ENCODE measurements at regions not wholly inside any gene's neighbourhood (a gene's known extent, or its start where the extent isn't known, plus 50 kb on each side); places are given as distances from the start of the nearest gene placed in this dataset.

DNA sequence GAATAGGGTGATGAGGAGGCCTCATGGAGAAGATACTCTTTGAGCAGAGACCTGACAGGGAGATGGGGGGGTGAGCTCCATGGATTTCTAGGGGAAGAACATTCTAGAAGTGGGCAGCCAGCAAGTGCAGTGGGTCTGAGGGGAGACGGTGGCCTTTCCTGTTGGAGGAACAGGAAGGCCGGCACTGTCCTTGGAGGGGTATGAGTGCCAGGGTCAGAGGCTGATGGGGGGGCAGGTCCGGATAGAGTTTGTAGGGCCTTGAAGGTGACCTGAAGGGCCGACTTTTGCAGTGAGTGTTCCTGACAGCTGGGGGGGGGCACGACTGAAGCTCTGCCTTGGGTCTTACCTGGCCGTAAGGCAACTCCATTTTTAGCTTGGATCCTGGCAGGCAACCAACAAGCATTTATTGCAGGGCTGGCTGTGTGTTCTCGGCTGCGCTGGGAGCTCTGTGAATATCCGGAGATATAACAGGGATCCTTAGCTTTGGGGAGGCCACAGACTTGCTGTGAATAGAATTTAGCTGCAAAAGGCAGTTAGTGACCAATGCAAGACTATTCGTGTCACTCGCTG is 130.6 kb downstream of the MRPS6 start:
- no peaks in the 10 kb centered on the region for H3K79me2 ChIP-seq (ENCODE audit: control insufficient read depth, insufficient read depth, low read length)
- no peak overlapping the region for H3K18ac ChIP-seq (ENCODE audit: low read length)
- no peak overlapping the region for H2BK5ac ChIP-seq (ENCODE audit: low read length)
- no peak overlapping the region for H3K9ac ChIP-seq (ENCODE audit: low read length)
- no peaks in the 10 kb centered on the region for H3K79me1 ChIP-seq (ENCODE audit: low read length)
- H2BK120ac ChIP-seq (ENCODE audit: low read depth, low read length), result no peak overlapping the region
- no peak overlapping the region for H3K4ac ChIP-seq (ENCODE audit: low read depth, low read length)
- H3K4me3 ChIP-seq (ENCODE audit: low read length), result no peak overlapping the region
- no peaks in the 10 kb centered on the region for H3K4me1 ChIP-seq (ENCODE audit: control insufficient read depth, low read depth, low read length)
- WGBS (ENCODE audit: extremely low coverage, insufficient coverage, low lambda C conversion rate), result no CpG with 5 or more reads among the region's 11 CpGs
- H4K8ac ChIP-seq (ENCODE audit: low read depth, low read length), result no peak overlapping the region
- no peak overlapping the region for H3K27ac ChIP-seq (ENCODE audit: low read depth, low read length)
- H3K4me2 ChIP-seq (ENCODE audit: low read length), result no peak overlapping the region
- no peak overlapping the region for H3K23ac ChIP-seq (ENCODE audit: low read length)
- no peak overlapping the region for H2BK15ac ChIP-seq (replicated peaks; ENCODE audit: low read depth)
- DNase-seq, result no peak
- no peak overlapping the region for H4K5ac ChIP-seq (ENCODE audit: low read length)
- H3K36me3 ChIP-seq (ENCODE audit: control insufficient read depth, insufficient read depth, low read length), result no peaks in the 10 kb centered on the region
- H3K27me3 ChIP-seq (ENCODE audit: insufficient read depth, low read length, poor library complexity), result no peaks in the 10 kb centered on the region
- no peak overlapping the region for H2AK5ac ChIP-seq (ENCODE audit: low read length)
- peak overlapping the region; percentile 44 for H3K56ac ChIP-seq (ENCODE audit: low read length)

DNA sequence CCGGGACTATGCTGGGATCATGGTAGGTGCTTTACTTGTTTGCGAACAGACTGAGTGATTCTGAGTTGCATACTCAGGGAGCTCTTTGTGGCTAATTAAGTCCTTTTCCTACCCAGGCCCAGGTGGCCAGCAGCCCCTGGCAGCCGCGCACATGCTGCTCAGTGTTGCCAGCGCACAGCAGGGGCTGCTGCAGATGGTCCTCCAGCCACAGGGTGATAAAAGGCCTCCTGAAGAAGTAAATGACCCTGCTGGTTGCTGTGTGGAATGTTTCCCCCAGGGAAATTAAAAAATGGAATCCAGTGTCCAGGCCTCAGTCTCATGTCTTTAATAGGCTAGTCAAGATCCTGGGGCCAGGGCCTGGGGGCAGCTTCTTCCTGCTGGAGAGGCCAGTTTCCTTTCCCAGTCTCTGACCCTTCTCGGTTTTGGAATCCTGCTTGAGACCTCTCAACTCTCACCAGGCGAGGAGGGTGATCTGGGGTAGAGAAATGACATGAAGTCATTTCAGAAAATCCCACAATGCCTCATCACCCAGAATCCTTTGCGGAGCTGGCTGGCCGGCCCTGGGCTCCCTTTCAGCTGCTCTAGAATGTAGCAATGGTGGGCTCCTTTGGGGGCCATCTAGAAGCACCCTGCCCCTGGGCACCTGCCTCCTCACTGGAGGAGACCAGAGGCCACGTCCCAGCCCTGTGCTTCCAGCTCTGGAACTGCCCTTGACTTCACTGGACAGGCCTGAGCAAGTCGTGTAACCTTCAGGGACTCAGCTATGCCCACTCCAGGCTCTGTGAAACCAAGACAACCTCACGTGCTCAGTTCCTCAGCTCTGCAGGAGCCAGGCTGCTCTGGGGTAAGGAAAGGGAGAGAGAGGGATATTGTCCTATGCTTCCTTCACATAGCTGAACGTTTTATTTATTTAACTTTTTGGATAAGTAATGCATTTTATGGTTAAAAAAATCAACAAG is 131.4 kb downstream of the MRPS6 start:
- Histone ChIP-seq H2BK15ac (replicated peaks; ENCODE audit: low read depth) (no peak overlapping the region), H3K4ac (ENCODE audit: low read depth, low read length) (no peak overlapping the region), H3K4me1 (ENCODE audit: control insufficient read depth, low read depth, low read length) (no peaks in the 10 kb centered on the region), H4K5ac (ENCODE audit: low read length) (no peak overlapping the region), H3K79me1 (ENCODE audit: low read length) (no peaks in the 10 kb centered on the region), H3K4me2 (ENCODE audit: low read length) (no peak overlapping the region), H3K9ac (ENCODE audit: low read length) (no peak overlapping the region), H3K79me2 (ENCODE audit: control insufficient read depth, insufficient read depth, low read length) (no peaks in the 10 kb centered on the region), H3K23ac (ENCODE audit: low read length) (no peak overlapping the region), H2BK5ac (ENCODE audit: low read length) (no peak overlapping the region), H3K18ac (ENCODE audit: low read length) (peak overlapping the region; percentile 3), H3K56ac (ENCODE audit: low read length) (no peak overlapping the region), H3K27me3 (ENCODE audit: insufficient read depth, low read length, poor library complexity) (no peaks in the 10 kb centered on the region), H3K27ac (ENCODE audit: low read depth, low read length) (no peak overlapping the region), H3K36me3 (ENCODE audit: control insufficient read depth, insufficient read depth, low read length) (no peaks in the 10 kb centered on the region), H2AK5ac (ENCODE audit: low read length) (no peak overlapping the region), H3K4me3 (ENCODE audit: low read length) (no peak overlapping the region), H2BK120ac (ENCODE audit: low read depth, low read length) (no peak overlapping the region), H4K8ac (ENCODE audit: low read depth, low read length) (no peak overlapping the region)
- no CpG with 5 or more reads among the region's 13 CpGs for WGBS (ENCODE audit: extremely low coverage, insufficient coverage, low lambda C conversion rate)
- no peak for DNase-seq

DNA sequence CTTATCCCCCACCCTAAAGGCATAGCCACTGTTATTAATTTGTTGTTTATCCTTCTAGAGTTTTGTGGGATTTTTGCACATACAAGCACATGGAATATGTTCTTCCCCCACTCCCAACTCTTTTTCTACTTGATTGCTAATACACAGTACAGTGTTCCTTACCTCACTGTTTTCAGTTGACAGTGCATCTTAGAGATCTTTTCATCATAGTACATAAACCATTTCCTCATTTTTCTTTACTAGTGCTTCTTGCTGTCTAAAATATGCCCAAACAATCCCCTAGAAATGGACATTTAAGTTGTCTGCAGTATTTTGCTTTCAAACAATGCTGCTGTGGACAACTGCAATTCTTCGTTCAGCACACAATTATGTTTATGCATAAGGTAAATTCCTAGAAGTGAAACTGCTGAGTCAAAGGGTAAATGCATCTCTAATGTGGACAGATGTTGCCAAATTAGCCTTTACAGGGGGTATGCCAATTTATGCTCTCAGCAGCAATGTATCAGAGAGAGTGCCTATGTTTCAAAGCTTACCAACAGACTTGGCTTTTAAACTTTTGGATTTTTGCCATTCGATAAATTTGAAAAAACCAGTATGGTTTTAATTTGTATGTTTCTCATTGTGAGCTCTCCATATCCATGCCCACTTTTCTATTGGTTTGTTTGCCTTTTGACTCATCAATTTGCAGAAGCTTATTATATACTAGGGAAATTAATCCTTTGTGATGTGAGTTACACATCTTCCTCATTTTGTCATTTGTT is 132.6 kb downstream of the MRPS6 start:
- Histone ChIP-seq H3K27ac (ENCODE audit: low read depth, low read length) (no peak overlapping the region), H4K5ac (ENCODE audit: low read length) (no peak overlapping the region)
- WGBS (ENCODE audit: extremely low coverage, insufficient coverage, low lambda C conversion rate), result no CpG with 5 or more reads among the region's 2 CpGs

DNA sequence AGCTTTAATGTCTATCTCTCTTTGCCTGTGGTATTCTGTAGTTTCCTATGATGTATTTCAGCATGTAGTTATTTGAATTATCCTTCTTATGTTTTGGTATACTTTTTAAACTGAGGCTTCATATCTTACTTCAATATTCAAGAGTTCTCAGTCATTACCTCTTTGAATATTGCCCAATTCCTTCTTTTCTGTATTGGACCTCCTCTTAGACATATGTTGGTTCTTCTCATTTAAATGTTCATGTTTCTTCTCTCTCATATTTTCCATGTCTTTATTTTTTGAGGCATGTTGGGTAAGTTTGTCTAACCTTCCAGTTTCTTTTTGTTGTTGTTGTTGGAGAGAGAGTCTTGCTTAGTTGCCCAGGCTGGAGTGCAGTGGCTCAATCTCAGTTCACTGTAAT is 140.6 kb downstream of the MRPS6 start:
- Histone ChIP-seq H3K4ac (ENCODE audit: low read depth, low read length) (no peak overlapping the region), H2BK15ac (replicated peaks; ENCODE audit: low read depth) (no peak overlapping the region), H2BK5ac (ENCODE audit: low read length) (no peak overlapping the region)

More for the DNA sequence above, 132.6 kb downstream of the MRPS6 start:
- Histone ChIP-seq H2AK5ac (ENCODE audit: low read length) (no peak overlapping the region), H3K4me1 (ENCODE audit: control insufficient read depth, low read depth, low read length) (no peaks in the 10 kb centered on the region), H3K79me1 (ENCODE audit: low read length) (no peaks in the 10 kb centered on the region), H3K56ac (ENCODE audit: low read length) (no peak overlapping the region), H3K27me3 (ENCODE audit: insufficient read depth, low read length, poor library complexity) (no peaks in the 10 kb centered on the region), H3K4ac (ENCODE audit: low read depth, low read length) (no peak overlapping the region), H2BK5ac (ENCODE audit: low read length) (no peak overlapping the region), H3K18ac (ENCODE audit: low read length) (no peak overlapping the region), H3K4me2 (ENCODE audit: low read length) (no peak overlapping the region), H3K36me3 (ENCODE audit: control insufficient read depth, insufficient read depth, low read length) (no peaks in the 10 kb centered on the region), H3K9ac (ENCODE audit: low read length) (no peak overlapping the region), H3K79me2 (ENCODE audit: control insufficient read depth, insufficient read depth, low read length) (no peaks in the 10 kb centered on the region), H2BK120ac (ENCODE audit: low read depth, low read length) (no peak overlapping the region), H2BK15ac (replicated peaks; ENCODE audit: low read depth) (no peak overlapping the region), H3K23ac (ENCODE audit: low read length) (no peak overlapping the region), H3K4me3 (ENCODE audit: low read length) (no peak overlapping the region), H4K8ac (ENCODE audit: low read depth, low read length) (no peak overlapping the region)
- no peak for DNase-seq

DNA sequence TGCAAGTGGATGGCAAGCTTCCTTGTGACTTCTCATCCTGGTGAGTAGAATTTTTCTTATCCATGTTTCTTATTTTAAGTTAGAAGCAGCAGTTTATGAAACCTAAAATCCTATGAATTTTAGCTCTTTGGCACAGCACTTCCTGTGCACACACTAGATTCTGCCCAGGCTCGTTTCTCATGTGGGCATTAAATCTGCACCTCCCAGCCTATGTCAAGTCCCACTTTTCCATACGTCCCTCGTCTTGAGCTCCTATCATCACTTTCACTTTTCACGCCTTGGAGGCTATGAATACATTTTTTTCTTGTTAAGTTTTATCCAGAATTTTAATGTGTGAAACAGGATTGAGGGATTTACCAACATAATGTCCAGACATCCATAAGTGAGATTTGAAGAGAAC is 142.1 kb downstream of the MRPS6 start:
- Histone ChIP-seq H4K8ac (ENCODE audit: low read depth, low read length) (no peak overlapping the region), H3K27me3 (ENCODE audit: insufficient read depth, low read length, poor library complexity) (no peaks in the 10 kb centered on the region), H2BK120ac (ENCODE audit: low read depth, low read length) (no peak overlapping the region), H3K36me3 (ENCODE audit: control insufficient read depth, insufficient read depth, low read length) (no peaks in the 10 kb centered on the region), H3K9ac (ENCODE audit: low read length) (no peak overlapping the region), H2BK15ac (replicated peaks; ENCODE audit: low read depth) (no peak overlapping the region), H3K23ac (ENCODE audit: low read length) (no peak overlapping the region), H3K4ac (ENCODE audit: low read depth, low read length) (no peak overlapping the region), H3K18ac (ENCODE audit: low read length) (no peak overlapping the region), H3K56ac (ENCODE audit: low read length) (no peak overlapping the region), H3K4me2 (ENCODE audit: low read length) (no peak overlapping the region), H3K4me3 (ENCODE audit: low read length) (no peak overlapping the region), H3K27ac (ENCODE audit: low read depth, low read length) (no peak overlapping the region), H4K5ac (ENCODE audit: low read length) (no peak overlapping the region), H3K4me1 (ENCODE audit: control insufficient read depth, low read depth, low read length) (no peaks in the 10 kb centered on the region), H3K79me1 (ENCODE audit: low read length) (no peaks in the 10 kb centered on the region), H3K79me2 (ENCODE audit: control insufficient read depth, insufficient read depth, low read length) (no peaks in the 10 kb centered on the region), H2BK5ac (ENCODE audit: low read length) (no peak overlapping the region), H2AK5ac (ENCODE audit: low read length) (no peak overlapping the region)
- WGBS (ENCODE audit: extremely low coverage, insufficient coverage, low lambda C conversion rate), result no CpG with 5 or more reads among the region's 4 CpGs
- DNase-seq, result no peak

More for the DNA sequence above, 140.6 kb downstream of the MRPS6 start:
- H4K8ac ChIP-seq (ENCODE audit: low read depth, low read length), result no peak overlapping the region
- no peaks in the 10 kb centered on the region for H3K27me3 ChIP-seq (ENCODE audit: insufficient read depth, low read length, poor library complexity)
- no peak overlapping the region for H3K23ac ChIP-seq (ENCODE audit: low read length)
- no peak overlapping the region for H2AK5ac ChIP-seq (ENCODE audit: low read length)
- no peaks in the 10 kb centered on the region for H3K4me1 ChIP-seq (ENCODE audit: control insufficient read depth, low read depth, low read length)
- H3K9ac ChIP-seq (ENCODE audit: low read length), result no peak overlapping the region
- DNase-seq, result no peak
- H4K5ac ChIP-seq (ENCODE audit: low read length), result no peak overlapping the region
- H3K36me3 ChIP-seq (ENCODE audit: control insufficient read depth, insufficient read depth, low read length), result no peaks in the 10 kb centered on the region
- H3K79me1 ChIP-seq (ENCODE audit: low read length), result no peaks in the 10 kb centered on the region
- H3K18ac ChIP-seq (ENCODE audit: low read length), result no peak overlapping the region
- H3K4me2 ChIP-seq (ENCODE audit: low read length), result no peak overlapping the region
- H3K56ac ChIP-seq (ENCODE audit: low read length), result no peak overlapping the region
- H3K79me2 ChIP-seq (ENCODE audit: control insufficient read depth, insufficient read depth, low read length), result no peaks in the 10 kb centered on the region
- no peak overlapping the region for H2BK120ac ChIP-seq (ENCODE audit: low read depth, low read length)
- no peak overlapping the region for H3K27ac ChIP-seq (ENCODE audit: low read depth, low read length)
- H3K4me3 ChIP-seq (ENCODE audit: low read length), result no peak overlapping the region

All from mesendoderm (in vitro differentiated cells).